Nephron progenitor cell (in vitro differentiated cells): ENCODE measurements at regions not wholly inside any gene's neighbourhood (a gene's known extent, or its start where the extent isn't known, plus 50 kb on each side); places are given as distances from the start of the nearest gene placed in this dataset.
"Not testable (repeated sequence)": the region's sequence is repeated elsewhere in the genome, so short reads cannot be mapped to it uniquely, and the experiment has no call there.

Source experiments
- DNase-seq: peaks from one replicate; pipeline ENCODE4 v3.0.0; 2021
- H3K27ac Mint-ChIP-seq: 2 replicates; pipeline ENCODE4 v1.8.0; 2021; ENCODE audit warnings: mild to moderate bottlenecking, moderate library complexity, mixed read lengths
- H3K27me3 Mint-ChIP-seq: 2 replicates; pipeline ENCODE4 v1.8.0; 2021; ENCODE audit warnings: mild to moderate bottlenecking, low read depth, mixed read lengths; ENCODE audit not compliant: poor library complexity
- H3K36me3 Mint-ChIP-seq: 2 replicates; pipeline ENCODE4 v1.8.0; 2021; ENCODE audit warnings: low read depth, mixed read lengths
- H3K4me1 Mint-ChIP-seq: 2 replicates; pipeline ENCODE4 v1.8.0; 2021; ENCODE audit warnings: mixed read lengths
- H3K4me3 Mint-ChIP-seq: 2 replicates; pipeline ENCODE4 v1.8.0; 2021; ENCODE audit warnings: mild to moderate bottlenecking, moderate library complexity, mixed read lengths
- H3K9me3 Mint-ChIP-seq: 2 replicates; pipeline ENCODE4 v1.8.0; 2021; ENCODE audit warnings: mild to moderate bottlenecking, moderate library complexity, mixed read lengths
- TF ChIP-seq, protein P1 (sequence below): fragments of 200-600 bp; sonication (generic); IDR thresholded peaks from 2 replicates; pipeline ENCODE4 v1.5.0; 2021; ENCODE audit warnings: antibody characterized with exemption

DNA sequence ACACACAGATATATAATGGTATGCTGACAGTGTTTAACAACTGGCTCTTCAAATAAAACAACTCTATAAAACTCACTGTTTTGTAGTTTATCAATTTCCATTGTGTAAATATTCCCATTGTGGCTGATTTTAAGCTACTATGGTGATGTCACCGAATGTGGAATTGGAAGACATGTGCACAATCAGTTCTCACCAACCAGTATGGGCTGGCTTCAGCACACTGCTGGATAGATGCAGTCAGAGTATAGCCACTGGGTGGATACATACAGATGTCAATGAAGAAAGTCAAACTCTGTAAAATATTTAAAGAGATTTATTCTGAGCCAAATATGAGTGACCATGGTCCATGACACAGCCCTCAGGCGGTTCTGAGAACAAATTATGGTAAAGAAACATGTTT is 475.9 kb upstream of the SMARCA2 start:
- Mint-ChIP-seq H3K9me3 (peaks cover 68% of the 10 kb centered on the region), H3K4me3 (no peak overlapping the region), H3K36me3 (no peaks in the 10 kb centered on the region), H3K27me3 (peaks cover 6% of the 10 kb centered on the region), H3K27ac (no peak overlapping the region), H3K4me1 (peaks cover 8% of the 10 kb centered on the region)
- TF ChIP-seq, protein P1, sequence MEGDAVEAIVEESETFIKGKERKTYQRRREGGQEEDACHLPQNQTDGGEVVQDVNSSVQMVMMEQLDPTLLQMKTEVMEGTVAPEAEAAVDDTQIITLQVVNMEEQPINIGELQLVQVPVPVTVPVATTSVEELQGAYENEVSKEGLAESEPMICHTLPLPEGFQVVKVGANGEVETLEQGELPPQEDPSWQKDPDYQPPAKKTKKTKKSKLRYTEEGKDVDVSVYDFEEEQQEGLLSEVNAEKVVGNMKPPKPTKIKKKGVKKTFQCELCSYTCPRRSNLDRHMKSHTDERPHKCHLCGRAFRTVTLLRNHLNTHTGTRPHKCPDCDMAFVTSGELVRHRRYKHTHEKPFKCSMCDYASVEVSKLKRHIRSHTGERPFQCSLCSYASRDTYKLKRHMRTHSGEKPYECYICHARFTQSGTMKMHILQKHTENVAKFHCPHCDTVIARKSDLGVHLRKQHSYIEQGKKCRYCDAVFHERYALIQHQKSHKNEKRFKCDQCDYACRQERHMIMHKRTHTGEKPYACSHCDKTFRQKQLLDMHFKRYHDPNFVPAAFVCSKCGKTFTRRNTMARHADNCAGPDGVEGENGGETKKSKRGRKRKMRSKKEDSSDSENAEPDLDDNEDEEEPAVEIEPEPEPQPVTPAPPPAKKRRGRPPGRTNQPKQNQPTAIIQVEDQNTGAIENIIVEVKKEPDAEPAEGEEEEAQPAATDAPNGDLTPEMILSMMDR, result no peak
- no peak for DNase-seq

DNA sequence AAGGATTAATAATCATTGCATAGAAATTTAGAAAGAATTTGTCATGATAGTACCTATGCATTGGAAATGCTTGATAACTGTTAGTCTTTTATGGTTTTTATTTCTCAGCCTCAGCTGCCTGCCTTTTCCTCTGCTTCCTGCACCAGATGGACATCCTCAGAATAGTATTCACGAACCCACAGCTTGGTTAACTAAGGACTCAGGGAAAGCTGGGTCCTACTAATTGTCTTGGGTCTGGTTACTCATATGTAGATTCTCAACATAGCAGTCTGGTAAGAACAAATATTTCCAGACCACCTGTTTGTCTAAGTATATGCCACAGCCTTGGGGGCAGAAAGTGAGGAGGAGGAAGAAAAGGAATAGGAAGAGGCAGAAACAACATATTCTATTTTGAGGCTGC is 464.5 kb upstream of the SMARCA2 start:
- no peak for DNase-seq
- TF ChIP-seq, protein P1, result no peak
- H3K4me1 Mint-ChIP-seq, result no peaks in the 10 kb centered on the region
- H3K36me3 Mint-ChIP-seq, result no peaks in the 10 kb centered on the region
- H3K9me3 Mint-ChIP-seq, result peaks cover 52% of the 10 kb centered on the region
- no peak overlapping the region for H3K4me3 Mint-ChIP-seq
- H3K27me3 Mint-ChIP-seq, result peaks cover 3% of the 10 kb centered on the region
- H3K27ac Mint-ChIP-seq, result no peak overlapping the region

DNA sequence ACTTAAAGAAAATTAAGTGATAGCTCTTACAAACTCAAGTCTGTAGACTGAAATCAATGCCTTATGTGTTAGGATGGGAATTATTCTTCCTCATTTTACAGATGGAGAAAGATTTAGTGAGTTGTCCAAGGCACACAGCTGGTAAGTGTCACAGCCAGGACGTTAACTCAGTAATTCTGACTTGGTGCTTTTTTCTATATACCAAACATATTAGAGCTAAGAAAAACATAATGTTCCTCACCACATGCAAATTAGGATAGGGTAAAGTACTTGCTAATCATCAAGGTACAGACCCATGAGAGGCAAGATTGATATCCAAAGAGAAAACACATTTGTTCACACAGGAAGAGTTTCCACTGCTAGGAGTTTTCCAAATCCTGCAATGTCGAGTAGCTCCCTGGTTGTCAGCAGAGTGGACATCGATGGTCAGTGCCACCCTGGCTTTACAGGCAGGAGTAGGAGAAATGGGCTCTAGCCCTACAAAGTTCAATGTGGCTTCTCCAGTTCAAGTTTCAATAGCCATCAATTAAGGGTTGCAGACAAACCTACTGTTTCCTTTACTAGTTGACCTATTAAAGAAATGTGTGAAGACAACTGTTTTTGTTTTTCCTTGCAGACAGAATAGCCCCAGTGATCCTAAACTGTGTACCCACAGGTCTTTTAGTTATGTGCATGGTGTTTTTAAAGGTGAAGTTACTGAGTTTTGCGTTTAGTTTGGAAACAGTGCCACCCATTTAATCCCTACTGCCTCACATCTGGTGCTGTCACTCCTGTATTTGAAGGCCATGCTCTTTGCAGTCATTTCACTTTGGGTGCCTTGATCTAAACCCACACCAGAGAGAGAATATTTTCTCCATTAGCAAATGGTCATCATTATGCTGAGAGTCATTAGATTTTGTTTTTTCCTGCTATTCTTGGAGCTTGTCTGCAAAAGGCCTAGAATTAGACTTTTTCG is 460.8 kb upstream of the SMARCA2 start:
- no peaks in the 10 kb centered on the region for H3K4me1 Mint-ChIP-seq
- peaks cover 68% of the 10 kb centered on the region for H3K9me3 Mint-ChIP-seq
- TF ChIP-seq, protein P1, result no peak
- H3K27me3 Mint-ChIP-seq, result no peaks in the 10 kb centered on the region
- no peak for DNase-seq
- H3K4me3 Mint-ChIP-seq, result no peak overlapping the region
- no peak overlapping the region for H3K27ac Mint-ChIP-seq
- no peaks in the 10 kb centered on the region for H3K36me3 Mint-ChIP-seq

DNA sequence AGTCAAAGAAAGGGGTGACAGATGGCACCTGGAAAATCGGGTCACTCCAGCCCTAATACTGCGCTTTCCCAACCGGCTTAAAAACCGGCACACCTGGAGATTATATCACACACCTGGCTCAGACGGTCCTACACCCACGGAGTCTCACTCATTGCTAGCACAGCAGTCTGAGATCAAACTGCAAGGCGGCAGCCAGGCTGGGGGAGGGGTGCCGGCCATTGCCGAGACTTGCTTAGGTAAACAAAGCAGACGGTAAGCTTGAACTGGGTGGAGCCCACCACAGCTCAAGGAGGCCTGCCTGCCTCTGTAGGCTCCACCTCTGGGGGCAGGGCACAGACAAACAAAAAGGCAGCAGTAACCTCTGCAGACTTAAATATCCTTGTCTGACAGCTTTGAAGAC is 456.5 kb upstream of the SMARCA2 start:
- H3K36me3 Mint-ChIP-seq, H3K27me3 Mint-ChIP-seq, DNase-seq, H3K4me3 Mint-ChIP-seq, H3K27ac Mint-ChIP-seq, H3K4me1 Mint-ChIP-seq: not testable (repeated sequence)
- H3K9me3 Mint-ChIP-seq, result peaks cover 75% of the 10 kb centered on the region

DNA sequence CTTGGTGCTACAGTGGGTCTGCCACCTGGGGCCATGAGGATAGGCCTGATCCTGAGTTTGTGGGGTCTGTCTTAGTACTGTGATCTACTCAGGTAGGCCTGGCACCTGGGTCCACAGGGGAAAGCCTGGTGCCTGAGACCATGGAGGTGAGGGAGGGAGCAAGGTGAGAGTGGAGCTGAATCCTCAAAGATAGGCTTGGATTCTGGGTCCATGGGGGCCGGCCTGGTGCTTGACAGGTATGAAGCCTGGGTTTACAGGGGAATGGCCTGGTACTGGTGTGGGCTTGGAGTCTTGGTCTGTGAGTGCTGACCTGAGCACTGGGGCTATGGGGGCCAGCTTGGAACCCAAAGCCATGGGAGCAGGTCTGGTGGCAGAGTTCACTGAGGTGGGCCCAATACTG is 439.2 kb upstream of the SMARCA2 start:
- TF ChIP-seq, protein P1, result no peak
- H3K9me3 Mint-ChIP-seq, result peaks cover 45% of the 10 kb centered on the region
- no peak for DNase-seq
- H3K27ac Mint-ChIP-seq, result no peak overlapping the region
- H3K4me1 Mint-ChIP-seq, result no peaks in the 10 kb centered on the region
- H3K4me3 Mint-ChIP-seq, result no peak overlapping the region
- no peaks in the 10 kb centered on the region for H3K36me3 Mint-ChIP-seq
- H3K27me3 Mint-ChIP-seq, result no peaks in the 10 kb centered on the region

DNA sequence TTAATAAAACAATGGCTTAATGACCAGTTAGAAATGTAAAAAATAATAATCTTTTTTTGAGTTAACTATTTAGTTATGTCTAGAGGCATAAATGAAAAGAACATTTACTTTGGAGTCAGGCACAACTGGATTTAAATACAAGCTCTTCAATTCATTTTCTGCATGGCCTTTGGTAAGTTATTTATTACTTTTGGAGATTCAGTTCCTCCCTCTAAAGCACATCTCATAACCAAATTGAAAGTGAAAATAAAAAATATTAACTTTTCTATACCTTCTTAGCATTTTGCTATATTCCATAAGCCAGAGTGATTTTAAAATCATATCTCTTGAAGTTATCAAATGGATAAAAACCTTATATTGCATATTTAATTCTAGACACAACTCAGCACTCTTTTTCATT is 434.9 kb upstream of the SMARCA2 start:
- Mint-ChIP-seq H3K9me3 (peaks cover 46% of the 10 kb centered on the region), H3K4me1 (no peaks in the 10 kb centered on the region), H3K27me3 (no peaks in the 10 kb centered on the region), H3K4me3 (no peak overlapping the region), H3K27ac (no peak overlapping the region), H3K36me3 (no peaks in the 10 kb centered on the region)
- TF ChIP-seq, protein P1, result no peak
- DNase-seq, result no peak
